Activated T-helper 1 cell treated with anti-CD3 and anti-CD28 coated beads, Interleukin-2, amount 50 U/mL, for 16 hours (primary cell): ENCODE measurements at regions not wholly inside any gene's neighbourhood (a gene's known extent, or its start where the extent isn't known, plus 50 kb on each side); places are given as distances from the start of the nearest gene placed in this dataset.

Source experiments
- DNase-seq, 2 donors: peaks; one replicate each; pipeline ENCODE4 v3.0.0-alpha.2; 2020; ENCODE audit warnings: low read depth in 1 of 2, low spot score in 1 of 2

GRCh38 chr3:177946497-177946896 is 589.7 kb upstream of the KCNMB2 start:
- DNase-seq, result no peak

- no peak for DNase-seq
Measured at GRCh38 chr3:177946936-177947335, 589.3 kb upstream of the KCNMB2 start.

GRCh38 chr3:177947901-177948300 is 588.3 kb upstream of the KCNMB2 start:
- no peak for DNase-seq

GRCh38 chr3:177948716-177949425 is 587.4 kb upstream of the KCNMB2 start:
- DNase-seq, result no peak

GRCh38 chr3:177959188-177959587 is 577.0 kb upstream of the KCNMB2 start:
- no peak for DNase-seq

GRCh38 chr3:177960014-177960413 is 576.2 kb upstream of the KCNMB2 start:
- no peak for DNase-seq

GRCh38 chr3:177960722-177961121 is 575.5 kb upstream of the KCNMB2 start:
- DNase-seq, result no peak

GRCh38 chr3:177961784-177962183 is 574.5 kb upstream of the KCNMB2 start:
- no peak for DNase-seq

GRCh38 chr3:177966493-177966892 is 569.7 kb upstream of the KCNMB2 start:
- no peak for DNase-seq

- no peak for DNase-seq
Measured at GRCh38 chr3:177968891-177969290, 567.3 kb upstream of the KCNMB2 start.

- no peak for DNase-seq
Measured at GRCh38 chr3:177973241-177973840, 562.9 kb upstream of the KCNMB2 start.

GRCh38 chr3:177976241-177976640 is 560.0 kb upstream of the KCNMB2 start:
- no peak for DNase-seq

GRCh38 chr3:177976866-177977265 is 559.4 kb upstream of the KCNMB2 start:
- DNase-seq, result no peak

- DNase-seq, result no peak
Measured at GRCh38 chr3:177977381-177978158, 558.7 kb upstream of the KCNMB2 start.

GRCh38 chr3:177978946-177979345 is 557.3 kb upstream of the KCNMB2 start:
- DNase-seq, result no peak

- DNase-seq, result no peak
Measured at GRCh38 chr3:177979703-177980102, 556.5 kb upstream of the KCNMB2 start.

GRCh38 chr3:177981576-177981975 is 554.7 kb upstream of the KCNMB2 start:
- DNase-seq, result no peak

GRCh38 chr3:177982034-177982433 is 554.2 kb upstream of the KCNMB2 start:
- DNase-seq, result no peak

- DNase-seq, result no peak
Measured at GRCh38 chr3:177983320-177983719, 552.9 kb upstream of the KCNMB2 start.

GRCh38 chr3:177992993-177993970 is 543.0 kb upstream of the KCNMB2 start:
- DNase-seq, result no peak

- DNase-seq, result no peak
Measured at GRCh38 chr3:177994976-177995375, 541.3 kb upstream of the KCNMB2 start.
